Ishikawa (cell line): ENCODE measurements at regions not wholly inside any gene's neighbourhood (a gene's known extent, or its start where the extent isn't known, plus 50 kb on each side); places are given as distances from the start of the nearest gene placed in this dataset.
A peak's percentile ranks its signal among the peaks of the same experiment; 100 is the strongest.

Experiments
- CEBPB ChIP-seq: IDR thresholded peaks from 2 replicates; pipeline ENCODE4 v1.6.1; 2012
- CREB1 ChIP-seq: IDR thresholded peaks from 2 replicates; pipeline ENCODE4 v1.6.1; 2012; ENCODE audit warnings: low read depth
- EGR1 ChIP-seq: IDR thresholded peaks from 2 replicates; pipeline ENCODE4 v1.6.1; 2012
- EP300 ChIP-seq: IDR thresholded peaks from 2 replicates; pipeline ENCODE4 v1.6.1; 2012; ENCODE audit warnings: borderline replicate concordance
- FOXM1 ChIP-seq: IDR thresholded peaks from 2 replicates; pipeline ENCODE4 v1.6.1; 2012; ENCODE audit warnings: low read depth, borderline replicate concordance
- MAX ChIP-seq: IDR thresholded peaks from 2 replicates; pipeline ENCODE4 v1.6.1; 2012
- NFIC ChIP-seq: IDR thresholded peaks from 2 replicates; pipeline ENCODE4 v1.6.1; 2012
- RAD21 ChIP-seq: IDR thresholded peaks from 2 replicates; pipeline ENCODE4 v1.6.1; 2012; ENCODE audit warnings: low read depth
- REST ChIP-seq: IDR thresholded peaks from 2 replicates; pipeline ENCODE4 v1.6.1; 2012; ENCODE audit warnings: low read depth, mild to moderate bottlenecking
- TAF1 ChIP-seq: IDR thresholded peaks from 2 replicates; pipeline ENCODE4 v1.6.1; 2012; ENCODE audit warnings: low read depth, mild to moderate bottlenecking
- TCF12 ChIP-seq: IDR thresholded peaks from 2 replicates; pipeline ENCODE4 v1.6.1; 2012; ENCODE audit warnings: low read depth
- TEAD4 ChIP-seq: IDR thresholded peaks from 2 replicates; pipeline ENCODE4 v1.6.1; 2012
- YY1 ChIP-seq: IDR thresholded peaks from 2 replicates; pipeline ENCODE4 v1.6.1; 2012; ENCODE audit warnings: low read depth

GRCh38 chr12:67893022-67893580, 96.1 kb upstream of the IFNG-AS1 start:
- TF ChIP-seq CEBPB = peak; percentile 23; the same call in 1 of the 2 replicates
- 0 out of 2 replicates have a peak, but pooled peaks have one; percentile 26 for TF ChIP-seq EP300
- no peak for TF ChIP-seq CREB1
- no peak for TF ChIP-seq FOXM1
- no peak for TF ChIP-seq TEAD4
- 0 out of 2 replicates have a peak, but pooled peaks have one; percentile 11 for TF ChIP-seq MAX
- TF ChIP-seq YY1 = no peak
- TF ChIP-seq TAF1 = no peak
- TF ChIP-seq REST = no peak
- TF ChIP-seq NFIC = no peak
- no peak for TF ChIP-seq TCF12
- no peak for TF ChIP-seq RAD21
- no peak for TF ChIP-seq EGR1
